Stimulated activated CD8-positive, alpha-beta memory T cell treated with anti-CD3 and anti-CD28 coated beads, Interleukin-7, amount 100 ng/mL, for 1 hour (primary cell): ENCODE measurements at regions not wholly inside any gene's neighbourhood (a gene's known extent, or its start where the extent isn't known, plus 50 kb on each side); places are given as distances from the start of the nearest gene placed in this dataset.

Source experiments
- DNase-seq, 2 donors: peaks; one replicate each; pipeline ENCODE4 v3.0.0-alpha.2; 2020; ENCODE audit warnings: low read depth in 2 of 2

DNA sequence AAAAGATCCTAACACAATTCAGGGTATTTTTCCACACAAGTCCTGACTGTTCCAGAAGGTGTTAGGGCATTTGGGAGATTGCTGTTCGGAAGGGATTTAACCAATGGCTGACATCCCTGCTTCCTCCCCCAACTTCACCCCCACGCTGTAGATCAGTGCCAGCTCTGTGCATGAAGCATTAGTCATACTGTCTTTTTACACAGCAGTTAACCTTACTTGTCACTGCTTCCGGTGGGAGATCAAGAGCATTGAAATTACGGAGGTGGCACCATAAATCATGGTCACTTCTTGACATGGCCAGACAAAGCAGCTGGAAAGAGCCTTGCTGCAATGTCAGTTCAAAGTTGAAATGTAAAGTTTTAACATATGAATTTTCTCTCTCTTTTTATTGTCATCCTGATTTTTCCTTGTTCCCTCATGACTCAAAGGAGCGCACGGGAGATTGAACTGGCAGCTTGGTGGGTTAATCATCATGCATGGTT is 70.2 kb downstream of the HRH4 start:
- no peak for DNase-seq

DNA sequence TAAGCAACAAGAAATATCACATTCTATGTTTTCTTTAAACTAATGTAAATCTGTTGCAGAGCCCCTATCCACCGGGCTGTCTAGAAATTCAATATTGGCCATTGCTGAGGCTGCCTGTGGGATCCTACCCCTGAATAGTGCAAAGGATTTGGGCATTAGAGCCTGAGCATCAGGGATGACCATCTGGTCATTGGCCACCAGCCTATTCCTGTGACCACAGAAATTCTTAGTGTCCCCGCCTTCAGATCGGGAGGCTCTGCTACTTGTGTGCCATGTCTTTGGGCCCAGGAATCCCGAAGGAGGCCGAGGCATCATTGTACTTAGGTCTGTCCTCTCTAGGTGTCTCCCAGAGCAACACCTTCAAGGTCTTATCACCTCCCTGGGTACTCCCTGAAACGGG is 73.8 kb downstream of the HRH4 start:
- no peak for DNase-seq

DNA sequence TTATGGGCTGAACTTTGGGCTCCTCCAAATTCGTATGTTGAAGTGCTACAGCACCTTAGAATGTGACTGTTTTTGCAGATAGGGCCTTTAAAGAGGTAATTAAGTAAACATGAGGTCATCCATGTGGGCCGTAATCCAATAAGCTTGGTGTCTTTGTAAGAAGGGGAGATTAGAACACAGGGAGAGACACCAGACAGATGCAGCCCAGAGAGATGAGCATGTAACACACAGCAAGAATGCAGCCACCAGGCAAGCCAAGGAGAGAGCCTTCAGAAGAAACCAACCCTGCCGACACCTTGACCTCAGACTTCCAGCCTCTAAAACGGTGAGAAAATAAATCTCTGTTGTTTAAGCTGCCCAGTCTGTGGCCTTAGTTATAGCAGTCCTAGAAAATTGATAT is 74.3 kb downstream of the HRH4 start:
- DNase-seq = no peak

DNA sequence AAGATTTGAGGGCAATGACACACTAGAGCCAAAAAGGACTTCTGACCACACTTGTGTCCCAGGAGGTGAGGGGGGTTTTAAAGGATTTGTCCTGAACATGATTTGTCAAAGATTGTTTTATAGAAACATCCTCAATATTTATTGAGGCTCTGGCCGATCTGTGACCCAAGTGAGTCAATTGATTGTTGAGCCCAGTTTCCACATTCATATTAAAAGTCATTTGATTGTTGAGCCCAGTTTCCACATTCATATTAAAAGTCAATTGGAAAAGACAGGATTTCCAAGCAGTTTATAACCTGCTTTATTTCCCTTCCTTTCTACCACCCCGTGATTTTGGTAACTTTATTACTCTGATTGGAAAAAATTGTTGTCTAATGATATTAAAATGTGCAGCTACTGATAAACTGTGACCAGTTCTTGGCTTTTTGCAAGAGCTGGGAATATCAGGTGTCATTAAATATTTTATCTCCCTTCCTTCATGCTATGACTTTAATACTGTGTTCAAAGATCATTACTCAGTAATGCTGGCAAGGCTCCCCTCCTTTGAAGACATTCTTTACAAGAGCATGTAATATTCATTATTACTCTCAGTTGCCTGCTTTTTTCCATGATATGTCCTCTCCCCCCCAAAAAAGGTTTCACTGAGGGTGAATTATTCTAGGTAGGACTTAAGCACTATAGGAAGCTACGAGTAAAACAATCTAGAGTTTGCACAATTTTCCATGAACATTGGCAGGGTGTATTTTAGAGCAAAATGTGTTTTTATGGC is 75.3 kb downstream of the HRH4 start:
- no peak for DNase-seq

DNA sequence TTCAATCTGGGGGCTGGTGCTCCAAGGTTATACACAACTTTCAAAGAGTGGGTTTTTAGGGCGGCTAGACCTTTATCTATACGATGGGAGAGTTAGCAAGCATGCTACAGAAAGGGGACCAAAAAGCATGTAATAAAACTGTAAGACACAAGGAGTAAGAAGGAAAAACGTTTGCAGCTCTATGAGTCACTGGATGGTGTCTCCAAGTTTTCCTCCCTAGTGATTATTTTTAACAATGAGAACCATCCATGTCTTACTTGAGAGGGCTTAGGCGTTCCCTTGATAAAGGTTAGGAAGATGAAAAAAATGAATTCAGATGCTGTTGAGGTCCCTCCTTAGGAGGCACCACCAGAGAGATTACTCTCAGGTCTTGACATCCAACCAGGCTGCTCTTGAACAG is 75.9 kb downstream of the HRH4 start:
- no peak for DNase-seq

DNA sequence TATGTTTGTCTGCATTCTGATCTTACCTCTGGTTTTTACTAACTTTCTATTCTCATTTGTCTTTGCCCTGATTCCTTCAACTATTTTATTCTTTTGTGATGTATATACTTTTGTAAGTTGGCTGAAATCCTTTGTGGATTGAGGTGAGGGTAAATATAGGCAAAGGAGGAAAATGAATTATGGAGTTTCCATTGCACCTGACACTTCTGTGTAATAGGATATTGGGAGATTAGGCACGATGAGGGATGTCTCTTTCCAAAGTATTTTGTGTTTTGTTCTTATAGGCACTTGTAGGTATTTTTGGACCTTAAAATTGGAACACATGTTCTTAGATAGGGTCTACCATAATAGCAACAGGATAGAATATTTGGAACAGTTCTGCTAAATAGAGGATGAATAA is 76.4 kb downstream of the HRH4 start:
- DNase-seq = no peak

DNA sequence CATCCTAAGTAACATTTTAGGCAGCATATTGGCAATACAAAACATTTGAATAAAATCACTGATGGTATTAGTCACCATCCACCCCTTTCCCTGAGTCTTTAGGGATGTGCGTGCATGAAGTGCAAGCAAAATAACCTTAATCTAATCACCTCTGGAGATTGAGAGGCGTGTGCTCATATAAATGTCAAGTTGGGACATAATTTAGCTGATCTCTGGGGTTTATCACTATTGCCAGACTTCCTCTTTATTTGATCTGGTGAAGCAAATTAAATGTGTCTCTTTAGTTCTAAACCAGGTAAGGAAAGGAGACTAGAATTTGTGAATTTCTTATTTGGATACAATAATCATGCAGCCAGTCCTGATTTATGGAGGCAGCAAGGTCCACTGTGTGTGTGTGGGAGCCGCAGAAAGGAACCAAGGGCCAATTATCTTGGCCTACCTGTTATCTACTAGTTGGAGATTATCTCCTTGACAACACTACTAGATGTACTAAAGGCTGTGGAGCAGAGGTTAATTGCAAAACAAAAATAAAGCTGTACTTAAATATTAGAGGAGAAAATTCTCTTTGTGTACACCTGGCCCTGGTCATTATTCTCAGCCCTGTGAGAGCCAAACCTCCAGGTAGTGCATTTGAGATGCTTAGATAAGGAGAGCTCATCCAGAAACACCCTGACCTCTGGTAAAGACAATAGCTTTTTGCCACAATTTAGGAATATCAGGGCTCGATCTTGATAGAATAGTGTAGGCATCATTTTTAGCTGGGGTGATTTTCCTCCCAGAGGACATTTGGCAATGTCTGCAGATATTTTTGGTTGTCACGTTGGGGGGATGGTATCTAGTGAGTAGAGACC is 78.2 kb downstream of the HRH4 start:
- no peak for DNase-seq

DNA sequence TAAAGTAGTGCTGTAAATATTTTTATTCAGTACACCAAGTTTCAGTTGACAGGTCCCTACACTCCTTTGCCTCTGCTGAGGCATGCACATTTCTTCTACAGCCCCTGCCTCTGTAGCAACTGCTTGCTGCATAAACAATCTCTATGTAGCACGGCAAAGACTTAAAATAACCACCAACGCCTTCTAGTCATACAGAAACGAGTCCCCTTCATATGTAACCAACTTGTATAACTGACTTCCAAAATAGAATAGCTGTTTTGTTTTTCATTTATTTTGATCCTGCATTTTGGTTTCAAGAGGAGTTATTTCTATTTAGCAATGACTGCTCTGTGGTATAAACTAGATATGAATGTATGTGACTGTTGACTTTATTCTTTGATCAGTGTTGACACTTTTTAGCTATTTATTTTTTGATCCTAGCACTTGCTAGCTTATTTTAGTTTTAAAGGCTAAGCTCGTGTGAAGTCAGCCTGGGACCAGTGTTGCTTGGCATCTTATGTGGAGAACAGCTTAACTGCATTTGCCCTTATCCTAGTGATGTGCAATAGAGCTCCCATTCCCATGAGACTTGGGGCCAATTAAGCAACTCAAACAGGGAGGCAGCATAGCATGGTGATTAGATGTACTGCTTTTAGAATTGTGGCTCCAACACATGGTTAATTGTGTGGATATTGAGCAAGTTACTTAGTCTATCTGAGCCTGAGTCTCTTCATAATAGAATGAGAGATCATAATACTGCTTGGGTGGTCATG is 79.6 kb downstream of the HRH4 start:
- no peak for DNase-seq

DNA sequence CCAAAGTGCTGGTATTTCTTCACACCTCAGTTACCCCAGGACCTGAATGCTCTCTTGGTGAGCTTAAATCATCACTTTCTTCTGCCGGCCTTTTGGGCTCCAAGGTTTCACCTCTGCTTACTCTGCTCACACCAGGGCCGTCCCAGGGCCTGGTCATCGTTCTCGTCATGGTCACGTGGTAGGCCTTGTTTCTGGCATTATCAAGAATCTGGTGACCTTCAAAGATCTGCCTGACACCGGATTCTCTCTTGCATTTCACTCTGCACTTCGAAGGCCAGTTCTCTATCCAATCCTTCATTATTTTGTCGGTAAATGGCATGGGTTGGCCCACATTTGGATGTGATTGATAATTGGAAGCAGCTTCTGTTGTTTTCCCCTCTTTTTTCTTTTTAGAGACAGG is 80.5 kb downstream of the HRH4 start:
- no peak for DNase-seq

DNA sequence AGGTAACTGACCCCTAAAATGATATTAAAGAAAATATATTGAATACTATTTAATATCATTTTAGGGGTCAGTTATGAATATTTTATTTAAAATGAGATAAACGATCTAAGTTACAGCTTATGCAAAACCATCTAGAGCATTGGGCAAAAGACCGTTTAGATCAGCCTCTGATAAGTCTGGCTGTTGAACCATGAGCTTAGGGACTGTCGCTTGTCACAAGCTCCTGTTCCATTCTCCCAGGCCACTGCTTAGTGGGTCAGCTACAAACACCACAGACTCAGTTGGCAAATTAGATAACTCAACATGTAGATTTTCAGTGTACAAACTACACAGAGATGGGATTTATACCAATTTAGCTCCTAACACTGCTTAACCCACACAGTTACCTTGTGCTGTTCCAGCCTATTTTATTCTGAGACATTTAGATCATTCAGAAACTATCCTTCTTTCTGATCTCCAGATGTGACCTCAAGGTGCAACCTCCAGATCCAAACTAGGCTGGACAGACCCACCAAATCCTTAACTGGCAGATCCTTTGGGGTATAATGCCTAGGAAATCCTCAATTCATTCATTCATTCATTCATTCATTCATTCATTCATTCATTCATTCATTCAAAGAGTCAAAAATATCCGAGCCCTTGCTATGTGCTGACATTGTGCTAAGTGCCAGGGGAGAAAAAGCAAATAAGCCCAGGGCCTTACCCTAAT is 82.8 kb downstream of the HRH4 start:
- no peak for DNase-seq

DNA sequence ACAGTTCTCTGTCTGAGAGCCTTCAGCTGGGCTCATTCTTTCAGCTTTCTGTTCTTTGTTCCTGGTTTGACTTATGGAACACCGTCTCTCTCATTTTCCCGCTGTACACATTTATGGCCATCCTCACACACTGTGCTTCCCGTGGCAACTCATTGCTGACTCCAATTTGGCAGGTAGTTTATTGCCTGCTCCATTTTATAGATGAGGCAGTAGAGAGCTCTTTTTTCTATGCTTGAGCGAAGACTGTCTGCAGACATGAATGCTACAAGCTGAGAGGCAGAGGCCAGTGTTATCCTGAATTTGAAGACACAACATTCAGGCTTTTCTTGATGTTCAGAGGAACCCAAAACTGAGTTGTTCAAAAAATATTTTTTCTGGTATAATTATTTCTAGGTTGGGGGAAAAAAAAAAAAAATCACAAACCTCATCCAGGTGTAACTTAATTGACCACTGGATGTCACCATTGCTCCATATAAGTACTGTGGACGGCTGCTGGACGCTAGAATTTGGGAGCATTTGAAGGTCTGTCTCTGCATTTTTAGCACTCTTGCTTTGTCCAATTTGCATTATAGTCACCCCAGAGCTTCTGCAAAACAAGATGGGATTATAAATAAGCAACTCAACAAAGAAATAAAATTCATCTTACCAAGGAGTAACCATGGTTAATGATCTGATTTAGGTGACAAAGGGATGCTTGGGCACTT is 83.5 kb downstream of the HRH4 start:
- DNase-seq = no peak

DNA sequence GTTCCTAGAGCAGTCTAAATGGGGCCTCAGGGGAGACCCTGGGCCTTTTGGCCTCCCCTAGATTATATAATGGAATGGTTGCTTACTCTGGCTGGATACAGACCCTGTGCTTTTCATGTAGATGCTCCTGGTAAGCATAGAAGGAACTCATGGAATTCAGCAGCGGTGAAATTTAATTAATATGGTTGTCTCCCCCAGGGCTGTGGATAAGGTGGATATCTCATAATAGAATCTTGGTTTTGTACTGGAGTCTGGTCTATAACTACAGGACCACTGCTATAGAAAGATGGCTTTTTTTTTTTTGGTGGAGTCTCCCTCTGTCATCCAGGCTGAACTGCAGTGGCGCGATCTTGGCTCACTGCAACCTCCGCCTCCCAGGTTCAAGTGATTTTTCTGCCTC is 84.5 kb downstream of the HRH4 start:
- no peak for DNase-seq

DNA sequence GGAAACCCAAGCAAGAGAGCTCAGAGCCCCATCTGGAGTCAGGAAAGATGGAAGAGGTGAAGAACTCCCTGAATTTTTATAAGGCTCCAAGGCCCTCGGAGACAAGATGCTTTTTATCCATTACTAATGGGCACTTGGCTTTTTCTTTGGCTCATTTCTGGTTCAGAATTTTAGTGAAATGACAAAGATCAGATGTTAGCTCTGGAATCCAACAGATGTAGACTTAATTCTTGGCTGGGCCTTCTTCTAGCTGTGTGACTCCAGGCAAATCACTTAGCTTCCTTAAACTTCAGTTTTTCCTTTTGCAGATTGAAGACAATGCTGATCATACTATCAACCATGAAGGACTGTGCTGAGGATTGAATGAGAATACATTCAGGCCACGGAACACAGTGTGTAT is 85.2 kb downstream of the HRH4 start:
- DNase-seq = no peak

DNA sequence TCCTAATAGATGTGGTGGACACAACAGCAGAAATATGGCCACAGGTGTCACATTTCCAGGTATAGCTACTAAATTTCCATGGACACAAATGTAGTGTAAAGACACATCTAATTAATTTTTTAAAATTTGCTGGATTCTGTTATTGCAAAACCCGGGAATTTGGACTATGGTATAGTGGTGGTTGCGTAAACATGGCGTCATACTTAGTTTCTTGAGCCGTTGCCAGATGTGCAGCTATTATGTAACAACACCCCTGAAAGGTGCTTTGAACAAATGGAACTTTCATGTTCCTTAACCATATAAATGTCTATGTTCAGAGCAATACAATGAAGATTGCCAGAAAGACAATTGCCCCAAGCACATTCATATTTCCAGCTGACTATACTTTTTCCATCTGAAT is 85.9 kb downstream of the HRH4 start:
- no peak for DNase-seq

DNA sequence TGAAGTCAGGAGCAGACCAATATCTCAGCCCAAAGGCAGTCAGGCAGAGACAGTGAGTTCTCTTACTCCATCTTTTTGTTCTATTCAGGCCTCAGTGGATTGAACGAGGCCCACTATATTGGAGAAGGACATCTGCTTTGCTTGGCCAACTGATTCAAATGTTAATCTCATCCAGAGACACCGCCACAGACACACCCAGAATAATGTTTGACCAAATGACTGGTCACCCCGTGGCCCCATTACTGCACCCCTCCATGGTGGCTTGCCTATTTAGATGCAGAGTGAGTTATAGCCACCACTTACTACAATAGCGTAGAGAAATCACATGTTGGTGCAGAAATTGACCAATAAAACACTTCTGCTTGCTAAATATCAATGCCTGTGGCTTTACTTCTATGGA is 88.1 kb downstream of the HRH4 start:
- no peak for DNase-seq

DNA sequence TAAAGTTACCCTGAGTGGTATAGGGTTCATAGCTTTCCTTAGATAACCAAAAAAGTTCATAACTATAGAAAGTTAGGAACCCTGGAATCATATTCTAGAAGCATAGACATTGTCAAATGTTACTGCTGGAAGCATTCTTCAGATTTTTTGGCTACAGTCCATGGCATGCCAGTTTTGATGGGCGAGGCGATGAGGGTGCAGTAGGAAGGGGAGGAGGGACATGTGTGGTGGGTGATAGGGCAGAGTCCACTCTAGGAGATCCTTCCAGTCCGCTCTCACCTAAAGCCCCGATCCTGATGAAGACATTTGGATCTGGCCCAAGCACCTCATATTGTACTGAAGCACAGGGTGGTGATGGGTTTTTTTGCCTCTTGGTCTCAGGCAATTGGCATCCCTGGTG is 91.8 kb downstream of the HRH4 start:
- DNase-seq = no peak

DNA sequence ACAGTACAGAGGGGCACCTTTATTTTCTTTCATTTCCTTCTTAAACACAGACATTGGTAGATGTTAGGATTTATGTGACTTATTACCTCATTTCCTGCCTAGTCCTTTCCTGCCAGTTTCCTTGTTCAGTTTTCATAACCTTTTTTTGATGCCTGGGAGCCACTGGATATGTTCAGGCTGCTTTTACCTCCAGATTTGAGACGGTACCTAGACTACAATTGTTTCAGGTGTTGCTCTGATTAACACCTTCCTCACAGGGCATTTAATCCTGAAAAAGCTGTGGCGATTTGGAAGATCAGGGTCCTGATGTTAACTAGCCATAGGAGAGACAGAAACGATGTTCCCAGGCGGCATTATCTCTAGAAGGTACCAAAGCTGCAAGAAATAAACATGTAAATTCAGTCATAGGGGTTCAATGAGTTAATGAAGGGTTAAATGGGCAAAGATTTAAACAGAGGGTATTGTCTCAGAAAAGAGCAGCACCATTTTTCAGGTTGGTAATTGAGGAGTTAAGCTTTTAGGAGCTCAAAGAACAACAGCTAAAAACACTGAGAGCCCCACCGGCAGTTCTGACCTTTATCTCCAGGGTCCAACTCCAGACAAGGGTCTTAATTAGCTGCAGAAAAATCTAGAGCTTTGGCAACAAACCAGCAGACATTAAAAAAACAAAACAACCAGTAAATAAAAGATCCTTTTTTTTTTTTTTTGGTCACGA is 93.3 kb downstream of the HRH4 start:
- no peak for DNase-seq

DNA sequence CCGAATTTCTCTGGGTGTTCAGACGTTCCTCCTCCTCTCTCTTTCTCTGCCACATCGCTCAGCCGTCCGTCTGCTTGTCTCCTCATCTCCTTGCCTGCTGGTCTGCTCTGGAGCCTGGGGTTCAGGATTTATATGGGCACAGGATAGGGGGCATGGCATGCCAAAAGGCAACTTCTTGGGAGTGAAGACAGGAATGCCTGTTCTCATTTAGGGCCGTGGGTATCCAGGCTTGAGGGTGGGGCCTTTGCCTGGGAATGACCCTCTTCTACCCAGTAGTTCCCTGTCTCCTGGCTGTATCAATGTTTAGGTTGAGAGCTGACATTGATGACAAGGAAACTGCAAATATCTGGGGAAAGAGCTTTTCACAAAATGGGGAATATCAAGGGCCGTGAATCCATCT is 98.0 kb downstream of the HRH4 start:
- no peak for DNase-seq

DNA sequence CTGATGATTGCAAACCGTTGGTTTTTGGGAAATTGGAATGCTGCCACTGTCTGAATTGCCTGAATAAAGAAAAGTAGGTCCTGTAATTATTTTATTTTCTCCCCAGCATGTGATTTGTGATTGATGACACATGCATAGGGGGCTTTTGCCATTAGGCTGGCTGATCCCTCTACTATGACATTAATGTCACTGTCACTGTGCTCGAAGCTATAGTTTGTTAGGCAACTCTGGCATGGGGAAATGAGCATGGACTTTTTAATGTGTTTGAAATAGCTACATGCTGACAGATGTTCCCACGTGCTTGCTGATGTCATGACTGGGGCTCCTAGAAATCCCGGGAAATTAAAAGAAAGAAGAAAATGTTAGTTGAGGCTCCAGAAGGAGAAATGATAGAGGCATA is 99.1 kb downstream of the HRH4 start:
- no peak for DNase-seq

DNA sequence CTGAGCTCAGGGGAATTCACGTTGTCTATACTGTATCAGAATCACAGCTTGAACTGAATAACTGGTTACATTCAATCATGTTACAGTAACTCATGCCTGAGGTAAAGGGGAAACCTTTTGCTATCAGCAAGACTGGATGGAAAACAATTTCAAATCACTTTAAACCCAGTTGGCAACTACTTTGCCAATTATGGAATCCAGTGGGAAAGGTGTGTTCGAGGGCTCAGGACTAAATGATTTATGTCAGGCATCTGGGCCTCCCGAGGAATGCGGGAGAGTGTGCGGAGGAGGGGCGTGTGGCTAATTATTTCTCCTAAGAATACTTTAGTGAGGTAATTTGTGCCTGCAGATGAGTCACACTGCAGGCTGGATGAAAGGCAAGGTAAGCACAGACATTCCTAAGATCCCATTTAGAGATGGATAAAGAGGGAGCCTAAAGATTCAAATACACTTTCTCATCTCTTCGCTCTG is 100.1 kb downstream of the HRH4 start:
- no peak for DNase-seq
